Chondrocyte (in vitro differentiated cells): ENCODE measurements at regions not wholly inside any gene's neighbourhood (a gene's known extent, or its start where the extent isn't known, plus 50 kb on each side); places are given as distances from the start of the nearest gene placed in this dataset.

ENCODE experiments used
- DNase-seq: peaks from one replicate; pipeline ENCODE4 v3.0.0; 2021; ENCODE audit warnings: mixed read lengths, low spot score
- H3K27ac Mint-ChIP-seq: one replicate; pipeline ENCODE4 v1.8.0; 2021; ENCODE audit warnings: mild to moderate bottlenecking, moderate library complexity, mixed read lengths; ENCODE audit not compliant: unreplicated experiment
- H3K27me3 Mint-ChIP-seq: 2 replicates; pipeline ENCODE4 v1.8.0; 2021; ENCODE audit warnings: low read depth, mixed read lengths
- H3K36me3 Mint-ChIP-seq: 2 replicates; pipeline ENCODE4 v1.8.0; 2021; ENCODE audit warnings: low read depth, mixed read lengths
- H3K4me1 Mint-ChIP-seq: 2 replicates; pipeline ENCODE4 v1.8.0; 2021; ENCODE audit warnings: low read depth, mild to moderate bottlenecking, mixed read lengths
- H3K4me3 Mint-ChIP-seq: one replicate; pipeline ENCODE4 v1.8.0; 2021; ENCODE audit warnings: mild to moderate bottlenecking, moderate library complexity, mixed read lengths; ENCODE audit not compliant: unreplicated experiment
- H3K9me3 Mint-ChIP-seq: 2 replicates; pipeline ENCODE4 v1.8.0; 2021; ENCODE audit warnings: low read depth, mixed read lengths
- TF ChIP-seq, protein P1 (sequence below): fragments of 200-600 bp; sonication (generic); IDR thresholded peaks from 2 replicates; pipeline ENCODE4 v1.5.0; 2021; ENCODE audit warnings: antibody characterized with exemption, mild to moderate bottlenecking, moderate library complexity

- Mint-ChIP-seq H3K4me3 (no peak overlapping the region), H3K9me3 (peaks cover 19% of the 10 kb centered on the region), H3K27me3 (no peaks in the 10 kb centered on the region), H3K4me1 (peaks cover 4% of the 10 kb centered on the region), H3K27ac (no peak overlapping the region), H3K36me3 (peaks cover 4% of the 10 kb centered on the region)
- TF ChIP-seq, protein P1, sequence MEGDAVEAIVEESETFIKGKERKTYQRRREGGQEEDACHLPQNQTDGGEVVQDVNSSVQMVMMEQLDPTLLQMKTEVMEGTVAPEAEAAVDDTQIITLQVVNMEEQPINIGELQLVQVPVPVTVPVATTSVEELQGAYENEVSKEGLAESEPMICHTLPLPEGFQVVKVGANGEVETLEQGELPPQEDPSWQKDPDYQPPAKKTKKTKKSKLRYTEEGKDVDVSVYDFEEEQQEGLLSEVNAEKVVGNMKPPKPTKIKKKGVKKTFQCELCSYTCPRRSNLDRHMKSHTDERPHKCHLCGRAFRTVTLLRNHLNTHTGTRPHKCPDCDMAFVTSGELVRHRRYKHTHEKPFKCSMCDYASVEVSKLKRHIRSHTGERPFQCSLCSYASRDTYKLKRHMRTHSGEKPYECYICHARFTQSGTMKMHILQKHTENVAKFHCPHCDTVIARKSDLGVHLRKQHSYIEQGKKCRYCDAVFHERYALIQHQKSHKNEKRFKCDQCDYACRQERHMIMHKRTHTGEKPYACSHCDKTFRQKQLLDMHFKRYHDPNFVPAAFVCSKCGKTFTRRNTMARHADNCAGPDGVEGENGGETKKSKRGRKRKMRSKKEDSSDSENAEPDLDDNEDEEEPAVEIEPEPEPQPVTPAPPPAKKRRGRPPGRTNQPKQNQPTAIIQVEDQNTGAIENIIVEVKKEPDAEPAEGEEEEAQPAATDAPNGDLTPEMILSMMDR, result no peak
- no peak for DNase-seq
Measured at GRCh38 chr7:81410471-81411117, 359.3 kb downstream of the HGF start.

DNA sequence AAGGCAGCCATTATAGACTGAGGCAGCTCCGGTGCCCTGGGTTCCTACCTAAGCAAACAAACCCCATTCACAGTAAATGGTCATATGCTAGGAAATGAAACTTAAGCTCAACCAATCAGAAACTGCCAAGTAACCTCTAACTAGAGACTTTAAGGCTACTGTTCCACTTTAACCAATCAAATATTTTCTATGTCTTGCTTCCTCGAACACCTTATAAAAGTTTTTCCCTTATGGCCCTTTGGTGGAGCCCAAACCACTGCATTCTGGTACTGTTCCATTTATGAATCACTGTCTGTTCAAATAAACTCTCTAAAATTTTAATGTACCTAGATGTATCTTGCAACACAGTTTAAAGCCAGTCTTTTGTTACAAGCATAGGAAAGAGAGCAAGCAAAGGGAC lies 361.1 kb downstream of the HGF start:
- Mint-ChIP-seq H3K27me3 (no peaks in the 10 kb centered on the region), H3K27ac (no peak overlapping the region), H3K9me3 (peaks cover 16% of the 10 kb centered on the region), H3K4me1 (no peaks in the 10 kb centered on the region), H3K4me3 (no peak overlapping the region), H3K36me3 (peaks cover 4% of the 10 kb centered on the region)
- no peak for DNase-seq
- TF ChIP-seq, protein P1, result no peak

DNA sequence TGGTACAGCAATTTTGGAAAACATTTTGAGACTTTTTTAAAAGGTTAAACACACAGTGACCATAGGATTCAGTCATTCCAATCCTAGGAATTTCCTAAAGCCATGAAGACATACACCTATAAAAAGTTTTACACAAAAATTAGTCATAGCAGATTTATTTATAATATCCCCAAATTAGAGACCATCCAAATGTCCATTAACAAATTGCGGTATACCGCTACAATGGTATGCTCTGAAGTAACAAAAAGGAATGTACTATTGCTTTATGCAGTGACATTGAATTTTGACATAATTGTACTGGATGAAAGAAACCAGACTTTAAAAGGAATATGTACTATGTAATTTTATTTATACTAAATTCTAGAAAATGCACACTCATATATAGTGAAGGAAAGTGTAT lies 362.8 kb downstream of the HGF start:
- DNase-seq, result no peak
- Mint-ChIP-seq H3K4me1 (peaks cover 4% of the 10 kb centered on the region), H3K4me3 (no peak overlapping the region), H3K9me3 (peaks cover 16% of the 10 kb centered on the region), H3K27me3 (no peaks in the 10 kb centered on the region), H3K36me3 (peaks cover 4% of the 10 kb centered on the region), H3K27ac (no peak overlapping the region)
- TF ChIP-seq, protein P1, result no peak

DNA sequence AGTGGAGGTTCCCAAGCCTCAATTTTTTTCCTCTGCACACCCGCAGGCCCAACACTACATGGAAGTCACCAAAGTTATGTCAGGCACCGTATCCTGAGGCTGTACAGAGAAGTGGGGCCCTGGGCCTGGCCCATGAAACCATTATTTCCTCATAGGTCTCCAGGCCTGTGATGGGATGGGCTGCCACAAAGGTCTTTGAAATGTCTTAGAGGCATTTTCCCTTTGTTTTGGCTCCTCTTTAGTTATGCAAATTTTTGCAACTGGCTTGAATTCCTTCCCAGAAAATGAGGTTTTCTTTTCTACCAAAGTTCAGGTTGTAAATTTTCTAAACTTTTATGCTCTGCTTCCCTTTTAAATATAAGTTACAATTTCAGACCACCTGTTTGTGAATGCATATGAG lies 365.2 kb downstream of the HGF start:
- H3K27me3 Mint-ChIP-seq, result no peaks in the 10 kb centered on the region

GRCh38 chr7:81402227-81402626 lies 367.6 kb downstream of the HGF start:
- Mint-ChIP-seq H3K4me3 (no peak overlapping the region), H3K4me1 (peaks cover 7% of the 10 kb centered on the region), H3K9me3 (peaks cover 4% of the 10 kb centered on the region), H3K27ac (no peak overlapping the region), H3K36me3 (no peaks in the 10 kb centered on the region), H3K27me3 (peaks cover 1% of the 10 kb centered on the region)
- no peak for DNase-seq
- TF ChIP-seq, protein P1, result no peak

More for the DNA sequence above, 365.2 kb downstream of the HGF start:
- Mint-ChIP-seq H3K36me3 (no peaks in the 10 kb centered on the region), H3K27ac (no peak overlapping the region), H3K4me1 (peaks cover 7% of the 10 kb centered on the region), H3K4me3 (no peak overlapping the region), H3K9me3 (peaks cover 4% of the 10 kb centered on the region)
- no peak for DNase-seq
- TF ChIP-seq, protein P1, result no peak
